HG03354 (cell line): ENCODE measurements at regions not wholly inside any gene's neighbourhood (a gene's known extent, or its start where the extent isn't known, plus 50 kb on each side); places are given as distances from the start of the nearest gene placed in this dataset.

ENCODE experiments used
- ATAC-seq: cut with Tn5 transposase; IDR thresholded peaks from one replicate; pipeline ENCODE4 v1.9.1; 2021; ENCODE audit warnings: mild to moderate bottlenecking; ENCODE audit not compliant: unreplicated experiment, poor library complexity, severe bottlenecking

DNA sequence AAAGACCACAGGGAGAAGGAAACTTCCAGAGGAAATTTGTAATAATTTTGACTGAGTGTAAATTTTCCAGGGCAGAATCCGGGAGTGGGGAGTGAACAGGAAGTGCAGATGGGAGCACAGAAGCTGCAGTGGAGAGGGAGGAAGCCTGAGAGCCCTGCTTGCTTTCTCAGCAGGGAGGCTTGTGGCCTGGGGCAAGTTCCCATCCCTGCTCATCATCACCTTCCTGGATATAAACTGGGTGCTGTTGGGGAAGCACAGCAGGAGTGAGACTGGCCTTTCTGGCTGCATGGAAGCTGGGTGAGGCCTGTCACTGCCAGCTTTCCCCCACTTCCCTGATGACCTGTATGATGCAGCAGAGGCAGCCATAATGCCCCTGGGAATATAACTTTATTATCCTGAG lies 532.9 kb downstream of the SLITRK6 start:
- ATAC-seq = no peak

DNA sequence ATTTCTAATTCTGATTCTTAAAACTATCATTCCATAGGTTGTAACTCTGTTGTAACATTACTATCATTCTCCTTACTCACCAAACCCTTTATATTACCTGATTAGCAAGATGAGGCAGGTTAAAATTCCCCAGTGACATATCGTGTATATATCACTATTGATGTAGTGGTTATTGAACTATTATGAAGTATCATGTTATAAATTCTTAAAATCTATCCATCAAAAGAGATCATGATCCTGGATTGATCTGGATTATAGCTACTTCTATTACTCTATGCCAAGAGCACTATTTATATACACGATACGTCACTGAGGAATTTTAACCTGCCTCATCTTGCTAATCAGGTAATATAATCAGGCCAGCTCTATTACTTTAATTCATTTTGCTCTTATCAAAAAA lies 533.9 kb downstream of the SLITRK6 start:
- ATAC-seq = no peak

DNA sequence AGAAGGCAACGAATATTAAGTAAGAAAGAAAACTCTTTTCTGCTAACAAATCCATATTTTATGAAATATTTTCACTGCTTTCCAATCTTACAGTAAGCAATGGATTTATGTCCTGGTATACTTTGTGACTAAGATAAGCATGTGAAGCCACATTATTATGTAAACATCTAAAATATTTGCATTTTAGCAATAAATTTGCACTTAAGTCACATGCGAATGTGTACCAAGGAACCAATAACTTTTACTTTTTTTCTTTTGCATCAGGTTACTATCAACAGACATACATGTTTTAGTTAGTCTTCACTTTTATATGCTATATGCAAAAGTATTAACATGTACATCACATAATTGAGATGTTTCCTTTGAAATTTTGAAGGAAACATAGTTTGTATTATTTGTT lies 536.7 kb downstream of the SLITRK6 start:
- ATAC-seq = no peak

DNA sequence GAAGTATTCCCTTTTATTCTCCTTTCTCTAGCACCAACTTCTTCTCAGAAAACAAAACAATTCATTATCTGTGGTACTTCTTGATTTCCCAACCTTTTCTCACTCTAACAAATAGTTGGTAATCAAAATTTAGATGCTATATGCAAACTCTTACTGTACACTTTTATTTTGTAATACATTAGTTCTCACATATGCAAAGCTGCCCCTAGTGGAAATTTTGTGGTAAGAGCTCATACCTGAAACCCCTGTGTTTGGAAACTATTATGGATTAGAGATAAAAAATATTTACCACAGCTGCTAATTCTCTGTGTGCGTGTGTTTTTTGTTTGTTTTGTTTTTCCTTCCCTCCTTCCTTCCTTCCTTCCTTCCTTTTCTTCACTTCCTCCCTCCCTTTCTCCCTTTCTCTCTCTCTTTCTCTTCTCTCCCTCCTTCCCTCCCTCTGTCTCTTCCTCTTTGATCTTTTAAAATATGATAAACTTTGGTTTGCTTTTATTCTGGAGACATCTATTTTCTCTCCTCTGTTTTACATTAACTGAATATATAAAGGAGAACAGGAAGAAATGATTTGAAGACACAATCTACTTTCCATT lies 537.4 kb downstream of the SLITRK6 start:
- ATAC-seq = no peak

DNA sequence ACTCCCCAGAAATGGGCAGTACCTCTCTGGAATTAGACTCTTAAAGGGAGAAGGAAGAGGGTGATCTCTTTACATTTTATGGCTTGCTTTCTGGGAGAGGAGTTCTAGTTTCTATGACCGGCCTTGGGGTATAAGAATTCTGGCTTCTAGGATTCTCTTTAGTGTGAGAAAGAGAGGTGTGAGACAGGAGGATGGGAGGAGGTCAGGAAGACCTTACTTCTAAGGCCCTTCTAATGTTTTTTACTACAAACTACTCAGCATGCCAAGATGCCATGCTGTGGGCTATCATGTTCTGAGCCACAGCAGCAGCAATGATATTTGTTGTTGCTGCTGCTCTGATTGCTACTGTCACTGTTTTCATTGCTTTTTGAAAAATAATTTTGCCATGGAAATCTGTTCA lies 538.3 kb downstream of the SLITRK6 start:
- no peak for ATAC-seq

DNA sequence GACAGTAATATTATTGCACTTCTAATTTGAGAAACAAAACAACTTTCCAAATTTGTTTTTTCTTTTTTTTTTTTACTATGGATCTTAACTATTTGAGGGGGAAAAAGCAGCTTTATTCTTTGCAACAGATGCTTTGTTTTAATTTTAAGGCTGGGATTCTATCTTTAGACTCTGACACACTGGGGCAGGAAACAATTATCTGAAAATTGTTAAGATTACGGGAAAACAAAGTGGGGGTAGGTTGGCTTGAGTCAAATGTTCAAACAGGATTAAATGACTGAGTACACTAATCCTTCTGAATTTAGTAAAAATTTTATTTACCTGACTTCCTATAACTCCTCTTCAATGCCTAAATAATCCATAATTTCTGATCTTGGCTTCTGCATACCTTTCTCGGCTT lies 543.2 kb downstream of the SLITRK6 start:
- ATAC-seq = no peak

DNA sequence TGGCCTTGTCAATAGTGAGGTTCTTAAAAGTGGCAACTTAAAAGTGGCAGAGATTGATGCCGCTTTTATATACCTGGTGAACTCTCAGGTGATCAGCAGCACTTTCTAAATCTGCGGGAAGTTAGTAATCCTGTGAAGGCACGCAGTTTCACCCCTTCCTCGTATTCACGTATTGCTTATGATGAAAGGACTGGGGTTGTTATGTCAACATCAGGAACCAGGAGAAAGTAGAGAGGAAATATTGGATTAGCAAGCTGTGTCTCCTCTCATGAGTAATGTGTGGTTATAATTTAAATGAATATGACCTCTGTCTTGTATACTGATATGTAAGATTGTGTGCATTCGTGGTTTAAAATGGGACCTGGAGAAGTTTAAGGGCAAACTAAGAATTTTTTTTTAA lies 544.6 kb downstream of the SLITRK6 start:
- ATAC-seq = no peak

DNA sequence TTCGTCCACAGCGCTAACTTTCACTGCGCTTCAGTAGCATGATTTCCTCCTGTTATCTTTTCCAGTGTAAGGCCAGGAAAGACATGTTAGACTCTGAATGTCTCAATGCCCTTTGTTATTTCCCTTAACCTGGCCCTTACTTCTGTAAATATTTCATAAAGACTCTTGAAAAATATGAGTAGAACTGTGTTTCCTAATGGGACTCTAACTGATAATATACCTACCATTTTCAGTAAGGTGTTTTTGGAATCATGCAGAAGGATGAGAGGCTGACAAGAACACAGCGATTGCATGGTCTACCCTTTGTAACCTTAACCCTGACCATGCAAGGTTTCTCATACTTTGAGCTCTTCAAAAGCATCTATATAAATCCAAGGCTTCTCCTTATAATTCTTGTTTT lies 550.1 kb downstream of the SLITRK6 start:
- no peak for ATAC-seq

DNA sequence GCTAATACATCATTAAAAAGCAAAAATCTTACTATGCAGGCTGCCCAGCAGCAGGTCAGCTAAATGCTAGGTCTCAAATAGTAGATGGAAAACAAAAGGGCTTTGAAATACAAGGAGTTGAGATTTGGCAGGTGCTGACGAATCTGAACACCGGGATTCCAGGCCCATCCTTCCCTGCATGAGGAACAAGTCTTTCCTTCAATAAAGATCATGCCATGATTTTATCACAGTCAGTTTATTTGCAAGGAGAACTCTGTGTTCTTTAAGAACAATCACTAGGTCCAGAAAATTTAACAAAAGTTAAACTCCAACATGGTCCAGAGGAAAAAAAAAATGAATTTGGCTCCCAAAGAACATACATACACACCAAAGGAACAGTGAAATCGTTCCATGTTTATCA lies 551.4 kb downstream of the SLITRK6 start:
- no peak for ATAC-seq

DNA sequence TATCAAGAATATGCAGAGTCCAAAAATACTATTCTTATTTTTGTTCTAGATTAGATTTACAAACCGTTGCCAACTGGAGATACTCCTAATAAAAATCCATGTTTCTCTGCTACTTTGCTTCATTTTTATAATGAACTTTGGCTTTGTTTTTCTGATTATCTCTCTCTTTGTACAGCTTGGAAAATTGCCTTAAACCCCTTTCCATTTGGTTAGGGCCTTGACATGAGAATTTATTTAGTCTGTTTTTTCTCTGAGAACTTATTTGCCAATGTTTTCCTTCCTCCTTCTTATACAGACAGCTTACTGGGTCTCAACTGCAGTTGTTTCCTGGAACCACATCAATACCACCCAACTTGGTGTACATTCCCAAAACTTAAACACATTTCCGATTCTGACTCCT lies 555.4 kb downstream of the SLITRK6 start:
- no peak for ATAC-seq

DNA sequence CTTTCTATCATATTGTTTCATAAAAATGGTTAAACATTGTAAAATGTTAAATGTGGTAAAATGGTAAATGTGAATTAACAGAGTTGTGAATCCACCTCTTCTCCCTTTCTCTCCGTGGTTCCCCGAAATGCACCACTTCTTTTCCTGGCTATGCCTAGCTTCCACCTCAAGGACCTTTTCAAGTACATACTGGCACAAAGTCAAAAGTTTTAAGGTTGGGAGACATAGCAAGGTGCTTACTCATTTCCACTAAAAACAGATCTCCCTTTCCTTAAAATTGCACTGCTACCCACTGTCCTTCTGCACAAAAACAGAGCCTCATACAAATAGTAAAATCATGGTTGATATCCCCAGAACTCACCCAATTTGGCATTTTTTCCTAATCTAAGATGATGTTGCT lies 558.2 kb downstream of the SLITRK6 start:
- no peak for ATAC-seq

DNA sequence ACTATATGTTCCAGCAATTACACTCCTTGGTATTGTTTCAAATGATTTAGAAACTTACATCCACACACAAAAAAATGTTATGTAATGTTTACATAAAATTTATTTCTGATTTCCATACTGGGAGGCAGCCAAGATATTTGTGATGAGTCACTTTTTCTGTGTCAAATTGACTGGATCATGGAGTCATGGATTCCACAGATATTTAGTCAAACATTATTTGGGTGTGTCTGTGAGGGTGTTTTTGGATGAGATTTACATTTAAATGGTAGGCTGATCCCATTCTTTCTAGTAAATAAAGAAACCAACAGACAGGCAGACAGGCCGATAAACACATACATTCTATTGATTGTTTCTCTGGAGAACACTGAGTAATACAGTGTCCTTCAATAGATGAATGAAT lies 562.8 kb downstream of the SLITRK6 start:
- ATAC-seq = no peak

DNA sequence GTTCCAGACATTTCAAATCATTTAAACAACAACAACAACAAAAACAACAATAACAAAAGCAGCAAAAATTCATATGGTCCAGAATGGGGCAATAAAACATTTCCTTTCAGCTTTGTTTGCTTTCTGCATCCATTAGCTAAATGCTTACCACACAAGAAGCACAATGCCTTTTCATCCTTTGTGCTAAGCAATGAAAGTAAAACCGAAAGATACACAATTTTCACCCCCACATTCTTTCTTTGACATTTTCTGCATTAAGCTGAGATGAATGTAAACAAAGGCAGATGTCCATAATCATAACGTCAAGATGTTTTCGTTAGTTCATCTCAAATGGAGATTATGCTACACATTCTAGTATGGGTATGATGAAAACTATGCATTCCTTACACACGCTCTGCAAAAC lies 568.5 kb downstream of the SLITRK6 start:
- no peak for ATAC-seq

DNA sequence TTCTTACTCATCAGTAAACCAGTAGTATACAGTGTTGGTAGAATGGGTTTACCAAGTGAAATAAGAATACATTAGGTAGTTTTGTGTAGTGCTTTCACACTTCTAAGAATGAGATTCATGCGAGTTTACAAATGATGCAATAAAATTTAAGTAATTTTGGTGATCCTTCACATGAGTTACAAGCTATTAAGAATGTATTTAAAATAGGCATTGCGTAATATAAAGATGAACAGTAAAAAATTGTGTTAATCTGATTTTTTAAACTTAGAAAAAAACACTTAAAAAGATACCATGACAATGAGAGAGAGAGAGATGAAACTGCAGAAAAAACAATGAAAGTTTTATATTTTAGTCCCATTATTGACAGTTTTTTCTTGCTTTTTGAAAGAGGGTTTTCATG lies 570.5 kb downstream of the SLITRK6 start:
- no peak for ATAC-seq

DNA sequence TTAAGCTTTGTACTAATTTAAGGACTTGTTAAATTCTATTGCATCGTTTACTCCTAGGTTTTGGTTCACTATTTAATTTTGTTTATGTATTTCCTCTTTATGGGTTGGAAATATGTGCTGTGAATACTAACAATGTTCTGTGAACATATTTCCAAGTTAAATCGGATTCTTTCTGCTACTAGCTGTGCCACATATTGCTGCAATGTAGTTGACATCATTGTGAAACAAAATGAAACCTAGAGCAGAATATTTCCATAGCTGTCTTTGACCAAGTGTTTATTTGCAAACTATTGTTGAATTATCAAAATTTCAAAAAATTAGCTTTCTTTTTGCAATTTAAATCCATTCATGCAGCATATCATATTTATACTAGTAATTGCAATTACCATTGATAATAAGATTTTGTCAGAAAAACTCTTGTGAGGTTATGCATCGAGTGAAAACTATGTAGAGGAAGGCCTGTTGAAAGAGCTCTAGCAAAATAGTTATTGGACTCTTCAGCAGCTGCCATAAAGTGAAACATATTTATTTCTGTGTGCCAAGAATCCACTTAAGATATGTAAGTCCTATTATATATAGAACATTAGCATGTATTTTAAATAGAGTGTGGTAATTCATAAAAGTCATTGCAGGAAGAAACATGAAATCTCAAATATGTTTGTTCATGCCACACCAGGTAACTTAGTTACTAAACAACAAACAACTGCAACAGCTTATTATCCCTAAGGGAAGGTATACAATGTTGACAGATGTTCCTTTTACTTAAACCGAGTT lies 575.1 kb downstream of the SLITRK6 start:
- ATAC-seq = no peak

DNA sequence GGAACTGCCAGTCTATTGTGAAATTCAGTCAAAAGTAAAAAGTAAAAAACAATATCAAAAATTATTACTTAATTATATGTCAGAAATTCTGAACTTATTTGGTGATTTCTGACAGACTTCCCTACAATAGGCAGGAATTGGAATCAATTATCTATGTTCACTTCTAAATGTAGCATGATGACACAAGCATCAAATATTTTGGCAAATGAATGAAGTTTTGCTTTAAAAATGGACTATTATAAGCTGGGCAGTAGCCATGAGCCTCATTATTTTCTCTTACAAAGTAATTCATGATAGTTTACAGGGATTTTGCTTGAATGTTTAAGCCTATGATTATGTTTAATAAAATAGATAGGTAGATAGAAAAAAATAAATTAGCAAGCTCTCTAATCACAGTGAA lies 582.6 kb downstream of the SLITRK6 start:
- no peak for ATAC-seq

DNA sequence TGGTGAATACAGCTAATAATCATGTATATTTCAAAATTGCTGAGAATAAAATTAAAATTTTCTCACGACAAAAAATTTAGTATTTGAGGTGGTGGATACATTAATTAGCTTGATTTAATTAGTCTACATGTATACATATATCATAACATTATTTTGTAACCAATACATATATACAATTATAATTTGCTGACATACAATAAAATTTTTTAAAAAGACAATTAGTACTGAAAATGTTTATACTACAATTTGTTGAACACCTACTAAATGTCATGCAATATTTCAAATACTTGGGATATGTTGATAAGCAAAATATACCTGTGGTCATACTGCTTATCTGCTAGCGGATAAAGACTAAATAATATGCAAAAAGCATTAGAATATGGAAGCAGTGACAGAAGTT lies 586.5 kb downstream of the SLITRK6 start:
- ATAC-seq = no peak

DNA sequence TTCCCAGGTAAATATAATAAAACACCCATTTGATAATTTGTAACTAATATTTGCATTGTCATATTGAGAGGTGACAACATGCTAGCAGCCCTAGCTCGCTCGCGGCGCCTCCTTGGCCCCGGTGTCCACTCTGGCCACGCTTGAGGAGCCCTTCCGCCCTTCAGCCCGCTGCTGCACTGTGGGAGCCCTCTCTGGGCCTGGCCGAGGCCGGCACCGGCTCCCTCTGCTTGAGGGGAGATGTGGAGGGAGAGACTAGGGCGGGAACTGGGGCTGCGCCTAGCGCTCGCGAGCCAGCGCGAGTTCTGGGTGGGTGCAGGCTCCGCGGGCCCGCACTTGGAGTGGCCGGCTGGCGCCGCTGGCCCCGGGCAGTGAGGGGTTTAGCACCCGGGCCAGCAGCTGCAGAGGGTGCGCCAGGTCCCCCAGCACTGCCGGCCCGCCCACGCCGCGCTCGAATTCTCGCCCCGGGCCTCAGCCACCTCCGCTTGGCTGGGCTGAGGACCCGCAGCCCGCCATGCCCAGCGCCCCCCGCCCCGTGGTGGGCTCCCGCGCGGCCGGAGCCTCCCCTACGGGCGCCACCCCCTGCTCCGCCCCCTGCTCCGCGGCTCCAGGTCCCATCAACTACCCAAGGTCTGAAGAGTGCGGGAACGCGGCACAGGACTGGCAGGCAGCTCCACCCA lies 594.4 kb downstream of the SLITRK6 start:
- no peak for ATAC-seq

DNA sequence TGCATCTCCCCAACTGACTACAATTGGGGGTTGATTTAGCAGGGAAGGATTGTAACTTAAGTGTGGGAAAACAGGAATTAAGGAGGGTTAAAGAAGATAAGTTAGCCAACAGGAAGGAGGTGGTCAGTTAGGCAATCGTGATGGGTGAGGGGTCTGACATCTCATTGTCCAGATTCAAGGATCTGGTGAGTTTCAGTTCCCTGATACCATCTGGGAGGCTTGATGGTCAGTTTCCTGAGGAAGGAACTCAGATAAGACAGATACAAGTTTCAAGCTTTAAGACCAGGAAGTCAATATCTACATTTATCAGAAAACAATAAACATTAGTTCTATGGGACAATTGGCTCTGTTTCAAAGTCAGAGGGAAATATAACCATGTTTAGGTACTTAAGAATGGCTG lies 601.8 kb downstream of the SLITRK6 start:
- ATAC-seq = no peak

DNA sequence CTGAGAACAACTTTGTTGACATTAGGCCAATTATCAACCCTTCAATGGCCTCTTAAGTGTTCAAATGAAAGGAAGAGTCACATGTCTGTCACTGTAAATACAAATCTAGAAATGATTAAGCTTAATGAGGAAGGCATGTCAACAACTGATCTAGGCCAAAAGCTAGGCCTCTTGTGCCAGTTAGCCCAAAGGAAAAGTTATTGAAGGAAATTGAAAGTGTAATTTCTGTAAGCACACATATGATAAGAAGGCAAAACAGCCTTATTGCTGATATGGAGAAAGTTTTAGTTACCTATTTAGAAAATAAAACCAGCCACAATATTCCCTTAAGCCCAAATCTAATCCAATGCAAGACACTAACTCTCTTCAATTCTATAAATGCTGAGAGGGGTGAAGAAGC lies 604.7 kb downstream of the SLITRK6 start:
- ATAC-seq = no peak

DNA sequence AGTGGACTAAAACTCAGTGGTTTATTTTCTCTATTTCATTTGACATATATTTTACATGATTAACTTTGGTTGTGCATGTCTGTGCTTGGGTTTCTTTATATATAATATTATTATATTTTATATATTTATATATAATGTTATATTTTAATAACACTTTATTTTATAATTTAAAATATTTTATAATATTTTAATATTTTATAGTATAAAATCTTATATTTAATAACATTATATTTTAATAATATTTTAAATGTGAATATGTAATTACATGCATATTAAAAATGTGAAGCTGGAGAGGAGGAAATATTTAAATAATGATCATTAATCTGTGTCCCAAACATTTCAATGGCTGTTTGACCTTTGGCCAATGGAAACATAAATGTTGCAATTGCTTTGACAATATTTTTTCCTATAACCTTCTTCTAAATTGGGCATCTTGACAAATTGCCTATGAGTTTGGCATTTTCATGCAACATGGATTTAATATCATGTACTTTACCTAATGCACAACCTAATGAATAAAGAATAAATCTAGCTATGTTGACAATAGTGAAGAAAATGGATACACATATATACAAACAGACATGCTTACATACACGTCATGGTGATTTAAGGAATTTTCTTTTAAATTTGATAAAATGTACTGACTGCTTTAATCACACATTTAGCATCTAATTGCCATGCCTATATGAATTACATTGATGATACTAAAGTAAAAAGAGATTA lies 607.1 kb downstream of the SLITRK6 start:
- ATAC-seq = no peak
